Activated CD8-positive, alpha-beta memory T cell treated with anti-CD3 and anti-CD28 coated beads, Interleukin-2, amount 50 U/mL, for 1 hour (primary cell): ENCODE measurements at regions not wholly inside any gene's neighbourhood (a gene's known extent, or its start where the extent isn't known, plus 50 kb on each side); places are given as distances from the start of the nearest gene placed in this dataset.

ENCODE experiments used
- DNase-seq: peaks from one replicate; pipeline ENCODE4 v3.0.0-alpha.2; 2020; ENCODE audit errors: extremely low read depth

DNA sequence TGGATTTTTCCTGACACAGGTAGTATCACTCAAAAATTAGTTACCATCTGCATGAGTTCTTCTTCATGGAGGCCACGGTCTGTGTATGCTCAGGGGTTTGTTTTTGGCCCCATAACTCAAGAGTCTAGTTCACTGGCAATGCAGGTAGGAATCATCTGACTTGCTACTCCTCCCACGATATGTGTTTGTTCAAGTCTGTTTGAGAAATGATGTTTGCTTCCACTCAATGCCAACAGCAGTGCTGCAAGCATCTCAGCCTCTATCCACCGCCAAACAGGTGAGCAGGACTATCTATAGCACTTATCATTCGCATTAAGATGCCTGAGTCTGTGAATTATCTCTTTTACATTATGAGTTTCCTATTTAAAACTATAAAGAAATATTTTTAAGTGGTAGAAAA is 264.8 kb upstream of the PTGER4 start:
- DNase-seq = no peak

GRCh38 chr5:40413743-40414142 is 266.0 kb upstream of the PTGER4 start:
- no peak for DNase-seq

DNA sequence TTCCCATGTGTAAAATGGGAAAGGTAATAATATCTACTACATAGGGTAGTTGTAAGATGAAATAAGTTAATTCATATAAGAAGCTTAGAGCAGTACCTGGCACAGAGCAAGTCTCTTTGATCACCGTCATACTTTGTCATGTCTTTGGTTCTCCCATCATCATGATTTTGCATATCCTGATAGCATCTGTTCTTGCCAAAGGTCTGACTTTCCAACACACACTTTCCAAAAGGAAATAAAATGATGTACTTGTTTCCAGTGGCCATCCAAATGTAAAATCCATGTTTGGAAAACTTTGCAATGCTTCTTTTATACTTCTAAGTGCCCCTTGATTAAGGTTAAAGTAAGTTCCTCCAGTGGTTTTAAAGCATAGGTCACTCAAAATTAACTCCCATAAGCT is 266.9 kb upstream of the PTGER4 start:
- no peak for DNase-seq

GRCh38 chr5:40410964-40411635 is 268.6 kb upstream of the PTGER4 start:
- no peak for DNase-seq

- DNase-seq = peak; percentile 82
These were observed 269.4 kb upstream of the PTGER4 start for GRCh38 chr5:40410231-40410861.

- DNase-seq = no peak
These were observed 270.1 kb upstream of the PTGER4 start for GRCh38 chr5:40409601-40410000.

GRCh38 chr5:40406741-40407211 is 272.9 kb upstream of the PTGER4 start:
- DNase-seq = no peak

DNA sequence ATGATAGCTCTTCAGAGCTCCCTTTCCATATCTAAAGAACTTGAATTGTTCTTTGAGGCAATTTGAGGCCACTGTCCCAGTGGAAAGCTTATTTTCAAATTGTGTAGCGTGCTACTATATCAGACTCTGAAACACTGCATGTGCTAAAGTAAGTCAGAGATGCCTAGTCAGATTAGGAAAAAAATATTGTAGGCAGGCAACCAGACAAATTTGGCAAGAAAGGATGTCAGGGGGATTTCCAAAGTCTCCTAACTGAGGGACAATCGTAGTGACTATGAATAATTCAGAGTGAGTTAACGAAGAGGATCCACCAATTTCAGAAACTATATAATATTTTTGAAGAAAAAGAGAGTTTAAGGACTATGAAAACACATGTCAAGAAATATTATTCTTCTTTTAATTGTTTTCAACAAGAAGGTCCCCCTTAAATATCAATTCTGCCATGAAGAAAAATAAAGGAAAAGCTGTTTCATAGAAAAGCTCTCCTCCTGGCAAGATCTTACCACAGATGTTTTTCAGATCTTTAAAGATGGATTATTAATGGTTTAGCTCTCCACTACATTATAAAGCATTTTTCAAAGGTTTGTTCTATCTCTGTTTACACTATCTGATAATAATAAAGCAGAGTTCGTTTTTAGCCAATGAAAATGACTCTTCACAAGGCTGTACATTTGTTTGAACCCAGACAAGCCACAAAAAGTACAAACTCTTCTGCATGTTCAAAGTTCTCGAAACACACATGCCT is 273.5 kb upstream of the PTGER4 start:
- DNase-seq = no peak

- DNase-seq = no peak
These were observed 274.5 kb upstream of the PTGER4 start for GRCh38 chr5:40405230-40405629.

- DNase-seq = no peak
These were observed 275.1 kb upstream of the PTGER4 start for GRCh38 chr5:40404613-40405012.

DNA sequence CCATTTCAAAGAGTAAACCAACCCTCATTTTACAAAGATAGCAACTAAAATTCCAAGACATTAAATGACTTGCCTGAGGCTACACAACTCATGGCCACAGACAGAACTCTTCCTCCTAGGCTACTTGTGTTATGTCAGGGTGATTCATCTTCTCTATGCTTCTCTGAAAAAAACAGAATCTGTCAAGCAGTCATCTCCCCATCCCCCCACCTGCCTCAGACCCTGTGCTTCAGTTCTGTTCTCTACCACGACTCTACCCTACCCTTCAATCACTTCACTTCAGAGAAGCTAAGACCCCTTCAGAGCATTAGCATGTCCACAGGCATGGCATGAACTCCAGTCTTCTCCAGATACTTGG is 277.7 kb upstream of the PTGER4 start:
- DNase-seq = no peak

DNA sequence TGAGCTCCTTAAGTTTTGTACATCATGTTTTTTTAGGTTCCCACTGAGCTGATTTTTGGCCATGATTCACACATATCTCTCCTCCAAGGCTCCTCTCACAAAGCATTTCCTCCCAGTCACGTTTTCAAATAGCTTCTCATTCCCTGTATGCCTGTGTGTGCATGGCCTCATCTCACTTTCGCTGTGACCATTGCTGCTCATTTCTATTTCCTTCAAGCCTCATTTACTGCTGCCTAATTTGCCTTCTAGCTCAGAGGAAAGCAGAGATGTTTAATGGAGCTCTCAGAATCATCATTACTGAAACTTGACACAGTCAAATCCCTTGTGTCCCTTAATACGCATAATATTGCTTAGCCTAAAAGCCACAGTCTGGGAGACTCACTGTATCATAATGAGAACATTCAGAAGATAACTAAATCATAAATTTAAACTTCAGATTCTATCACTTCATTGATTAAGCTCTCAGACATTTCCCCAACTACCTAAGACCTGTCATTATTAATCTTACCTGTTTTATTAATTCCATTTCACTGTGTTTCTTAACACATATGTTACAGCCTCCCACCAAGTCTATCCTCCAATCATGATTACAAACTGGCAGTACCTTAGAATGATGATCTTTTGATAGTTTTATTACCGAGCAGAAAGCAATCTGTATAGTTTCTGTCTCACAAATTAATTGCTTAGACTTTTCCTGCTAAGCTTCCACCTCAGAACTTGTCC is 278.3 kb upstream of the PTGER4 start:
- DNase-seq = no peak

GRCh38 chr5:40400245-40400644 is 279.5 kb upstream of the PTGER4 start:
- DNase-seq = no peak

GRCh38 chr5:40399349-40399748 is 280.4 kb upstream of the PTGER4 start:
- no peak for DNase-seq

DNA sequence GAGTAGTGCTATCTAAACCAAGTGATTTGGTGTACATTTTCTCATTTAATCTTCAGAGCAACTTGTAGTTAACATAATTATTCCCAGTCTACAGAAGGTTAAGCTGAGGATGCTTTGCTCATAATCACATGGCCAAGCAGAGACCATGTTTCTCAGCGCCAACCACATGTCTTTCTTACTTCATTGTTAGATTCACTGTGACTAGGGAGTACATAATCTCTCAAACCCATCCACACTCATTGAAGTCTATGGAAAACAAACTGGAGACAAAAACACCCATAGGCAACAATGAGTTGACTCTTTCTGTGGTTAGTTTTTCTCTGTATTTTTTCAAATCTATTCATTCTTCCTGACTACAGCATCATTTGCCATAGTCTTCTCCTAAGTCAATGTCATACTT is 281.7 kb upstream of the PTGER4 start:
- DNase-seq = no peak

DNA sequence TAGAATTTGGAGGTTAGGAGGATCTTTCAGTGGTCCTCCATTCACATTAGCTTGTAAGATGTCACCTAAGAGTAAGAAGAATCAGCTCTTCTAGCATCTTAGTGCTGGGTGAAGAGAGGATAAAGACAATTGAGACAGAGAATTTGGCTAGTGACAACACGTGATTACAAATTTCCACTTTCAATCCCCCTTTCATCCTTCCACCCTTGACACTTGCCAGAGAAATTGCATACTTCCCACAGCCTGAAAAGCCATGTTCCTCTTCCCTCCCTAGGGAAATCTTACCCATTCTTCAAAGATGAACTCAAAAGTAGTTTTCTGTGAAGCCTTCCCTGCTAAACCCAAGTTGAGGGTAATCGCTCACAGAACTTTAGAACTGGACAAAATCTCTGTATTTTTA is 282.6 kb upstream of the PTGER4 start:
- no peak for DNase-seq

GRCh38 chr5:40396317-40396716 is 283.4 kb upstream of the PTGER4 start:
- DNase-seq = no peak

DNA sequence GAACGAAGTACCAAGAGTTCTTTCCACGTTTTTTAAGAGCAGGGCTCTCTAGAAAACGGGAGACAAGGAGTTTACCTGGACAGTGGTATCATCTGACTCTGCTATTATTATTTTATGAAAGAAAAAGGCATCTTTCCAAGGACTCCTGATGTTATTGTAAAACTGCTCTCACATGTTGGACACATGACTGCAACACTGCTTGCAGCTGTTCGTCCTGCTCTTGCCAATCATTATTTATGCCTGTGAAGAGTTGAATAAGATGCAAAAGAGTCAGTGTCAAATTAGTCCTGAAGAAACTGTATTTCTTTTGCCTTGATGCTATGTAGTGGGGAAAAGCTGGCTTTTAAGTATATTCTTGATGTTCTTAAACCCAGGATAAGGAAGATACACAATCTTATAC is 284.5 kb upstream of the PTGER4 start:
- no peak for DNase-seq

- no peak for DNase-seq
These were observed 285.0 kb upstream of the PTGER4 start for GRCh38 chr5:40394698-40395097.

- no peak for DNase-seq
These were observed 288.1 kb upstream of the PTGER4 start for GRCh38 chr5:40391642-40392041.

- DNase-seq = no peak
These were observed 289.2 kb upstream of the PTGER4 start for GRCh38 chr5:40390281-40391149.
